Fibroblast of villous mesenchyme (primary cell): ENCODE measurements at regions not wholly inside any gene's neighbourhood (a gene's known extent, or its start where the extent isn't known, plus 50 kb on each side); places are given as distances from the start of the nearest gene placed in this dataset.

Experiments
- DNase-seq: peaks from one replicate; pipeline ENCODE4 v3.0.0-alpha.2; 2010; ENCODE audit warnings: low read depth
- H3K4me3 ChIP-seq: 2 replicates; pipeline ENCODE4 v1.5.1; 2011; ENCODE audit warnings: low read depth, mild to moderate bottlenecking, low read length
- TF ChIP-seq, protein P1 (sequence below): IDR thresholded peaks from 2 replicates; pipeline ENCODE4 v1.5.1; 2012; ENCODE audit warnings: low read depth, mild to moderate bottlenecking, low read length; ENCODE audit not compliant: insufficient read depth

DNA sequence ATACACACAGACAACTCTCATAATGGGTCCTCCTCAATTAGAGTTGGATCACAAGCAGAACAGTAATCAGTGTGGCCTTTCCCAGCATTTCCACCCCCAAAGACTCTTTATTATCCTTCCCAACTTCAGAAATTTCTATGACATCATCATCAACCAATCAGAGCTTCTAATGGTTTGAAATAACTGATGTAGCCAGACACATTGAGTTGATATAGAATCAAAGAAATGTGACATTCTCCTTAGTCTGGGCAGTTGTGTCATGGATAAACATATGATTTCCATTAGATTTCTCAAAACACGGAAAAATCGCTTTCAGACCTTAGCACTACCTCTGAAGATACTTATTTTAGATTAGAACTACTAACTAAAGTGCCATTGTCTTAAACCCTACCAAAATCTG lies 75.7 kb upstream of the NFIB start:
- TF ChIP-seq, protein P1, sequence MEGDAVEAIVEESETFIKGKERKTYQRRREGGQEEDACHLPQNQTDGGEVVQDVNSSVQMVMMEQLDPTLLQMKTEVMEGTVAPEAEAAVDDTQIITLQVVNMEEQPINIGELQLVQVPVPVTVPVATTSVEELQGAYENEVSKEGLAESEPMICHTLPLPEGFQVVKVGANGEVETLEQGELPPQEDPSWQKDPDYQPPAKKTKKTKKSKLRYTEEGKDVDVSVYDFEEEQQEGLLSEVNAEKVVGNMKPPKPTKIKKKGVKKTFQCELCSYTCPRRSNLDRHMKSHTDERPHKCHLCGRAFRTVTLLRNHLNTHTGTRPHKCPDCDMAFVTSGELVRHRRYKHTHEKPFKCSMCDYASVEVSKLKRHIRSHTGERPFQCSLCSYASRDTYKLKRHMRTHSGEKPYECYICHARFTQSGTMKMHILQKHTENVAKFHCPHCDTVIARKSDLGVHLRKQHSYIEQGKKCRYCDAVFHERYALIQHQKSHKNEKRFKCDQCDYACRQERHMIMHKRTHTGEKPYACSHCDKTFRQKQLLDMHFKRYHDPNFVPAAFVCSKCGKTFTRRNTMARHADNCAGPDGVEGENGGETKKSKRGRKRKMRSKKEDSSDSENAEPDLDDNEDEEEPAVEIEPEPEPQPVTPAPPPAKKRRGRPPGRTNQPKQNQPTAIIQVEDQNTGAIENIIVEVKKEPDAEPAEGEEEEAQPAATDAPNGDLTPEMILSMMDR: no peak
- no peak overlapping the region for H3K4me3 ChIP-seq
- DNase-seq: no peak

DNA sequence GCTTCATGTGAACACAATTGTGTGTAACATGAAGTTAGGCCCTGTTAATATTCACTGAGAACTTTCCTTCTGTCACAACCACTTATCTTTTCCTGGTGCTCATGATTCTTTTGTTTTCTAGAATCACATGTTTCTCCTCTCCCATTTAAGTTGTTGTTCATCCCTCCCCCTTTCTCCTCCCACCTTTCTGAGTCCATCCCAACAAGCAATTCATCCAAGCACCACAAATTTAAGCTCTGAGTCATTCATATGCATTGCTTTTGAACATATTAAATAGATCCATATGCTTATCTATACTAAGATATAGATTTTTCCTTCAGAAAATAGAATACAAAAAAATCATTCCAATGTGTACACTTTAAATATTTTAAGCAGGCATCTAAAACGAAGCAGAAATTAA lies 75.2 kb upstream of the NFIB start:
- TF ChIP-seq, protein P1: no peak
- no peak overlapping the region for H3K4me3 ChIP-seq
- DNase-seq: no peak

DNA sequence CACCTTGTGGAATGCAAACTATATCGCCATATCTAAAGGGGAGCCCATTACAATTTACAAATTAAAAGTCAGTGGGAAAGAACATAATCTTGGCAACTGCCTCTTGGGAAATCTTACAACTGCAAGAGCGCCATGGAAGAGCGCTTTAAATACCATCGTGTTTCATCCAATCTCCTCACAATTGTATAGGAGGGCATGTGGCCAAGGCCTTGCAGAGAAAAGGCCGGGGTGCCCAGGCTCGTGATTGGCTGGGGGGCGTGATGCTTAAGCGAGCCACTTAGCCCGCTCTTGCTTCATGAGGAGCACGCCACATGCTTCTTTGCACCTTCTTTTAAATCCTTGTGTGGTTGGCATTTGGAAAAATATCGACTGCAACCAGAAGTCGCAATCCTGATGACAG lies 69.8 kb upstream of the NFIB start:
- H3K4me3 ChIP-seq: no peak overlapping the region
- no peak for DNase-seq

DNA sequence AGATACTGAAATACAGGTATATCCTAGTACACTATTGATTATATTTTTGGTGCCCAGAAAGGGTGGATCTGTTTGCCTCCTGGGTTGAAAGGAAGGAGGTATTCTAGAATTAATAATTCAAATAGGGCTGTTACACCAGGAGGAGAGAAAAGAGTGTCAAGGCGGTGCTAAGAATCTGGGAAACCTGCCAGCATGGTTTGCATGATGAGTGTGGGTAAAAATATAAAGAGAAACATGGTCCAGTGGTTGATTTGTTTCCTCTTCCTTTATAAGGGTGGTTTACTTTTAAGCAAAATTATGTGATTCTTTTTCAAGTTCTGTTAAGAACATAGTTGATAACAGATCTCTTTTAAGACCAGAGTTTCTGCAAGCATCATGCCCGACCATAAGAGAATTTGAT lies 69.4 kb upstream of the NFIB start:
- peak; percentile 21 for DNase-seq
- no peak overlapping the region for H3K4me3 ChIP-seq
- TF ChIP-seq, protein P1: no peak

More for the DNA sequence above, 69.8 kb upstream of the NFIB start:
- TF ChIP-seq, protein P1: no peak

DNA sequence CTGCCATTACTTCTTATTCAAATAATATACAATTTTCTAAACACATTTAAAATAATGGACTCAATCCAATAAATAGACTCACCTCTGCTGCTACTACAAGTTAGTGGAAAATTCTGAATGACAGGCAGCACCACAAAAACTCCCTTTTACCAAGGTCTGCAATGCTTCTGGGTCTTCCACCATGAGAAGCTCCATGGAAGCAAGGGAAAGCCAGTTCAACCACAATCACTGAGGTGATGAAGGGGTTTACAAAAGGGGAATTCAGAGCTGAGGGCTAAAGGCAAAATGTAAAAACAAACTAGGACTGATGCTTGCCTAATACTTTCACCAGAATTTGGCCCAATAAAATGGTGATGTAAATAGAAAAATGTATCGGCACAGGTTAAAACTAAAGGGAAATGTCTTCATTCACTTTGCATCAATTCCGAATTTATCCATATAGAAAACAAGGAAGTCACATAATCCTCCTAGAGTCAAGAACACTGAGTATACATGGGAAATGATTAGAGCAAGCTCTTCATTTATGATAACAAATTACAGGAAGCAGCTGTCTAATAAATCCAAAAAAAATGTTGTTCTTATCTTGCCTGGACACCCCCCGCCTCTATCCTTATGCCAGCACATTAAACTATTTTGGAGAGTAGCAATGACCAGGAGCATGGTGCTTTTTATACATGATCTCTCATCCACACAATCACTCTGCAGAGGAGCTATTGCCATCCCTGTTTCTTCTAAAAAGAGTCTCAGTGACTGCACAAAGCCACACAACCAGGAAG lies 66.3 kb upstream of the NFIB start:
- H3K4me3 ChIP-seq: no peak overlapping the region
- TF ChIP-seq, protein P1: no peak
- no peak for DNase-seq

DNA sequence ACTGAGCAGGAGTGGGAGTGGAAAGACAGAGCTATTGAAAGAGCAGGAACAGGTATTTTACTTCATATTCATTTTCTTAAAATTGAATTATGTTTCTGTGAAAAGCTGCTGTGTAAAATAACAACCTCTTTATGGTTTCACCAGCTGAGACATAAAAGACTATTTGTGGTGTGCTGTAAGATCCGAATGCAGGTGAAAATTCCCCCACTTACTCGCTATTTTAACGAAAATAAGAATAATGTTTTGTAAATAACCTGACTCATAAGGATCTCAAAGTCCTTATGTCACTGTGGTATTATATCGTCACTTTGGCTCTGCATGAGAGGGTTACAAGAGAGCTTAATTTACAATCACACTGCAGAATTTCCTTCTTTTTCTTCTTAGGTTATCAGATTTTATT lies 65.3 kb upstream of the NFIB start:
- no peak overlapping the region for H3K4me3 ChIP-seq
- TF ChIP-seq, protein P1: no peak
- no peak for DNase-seq

DNA sequence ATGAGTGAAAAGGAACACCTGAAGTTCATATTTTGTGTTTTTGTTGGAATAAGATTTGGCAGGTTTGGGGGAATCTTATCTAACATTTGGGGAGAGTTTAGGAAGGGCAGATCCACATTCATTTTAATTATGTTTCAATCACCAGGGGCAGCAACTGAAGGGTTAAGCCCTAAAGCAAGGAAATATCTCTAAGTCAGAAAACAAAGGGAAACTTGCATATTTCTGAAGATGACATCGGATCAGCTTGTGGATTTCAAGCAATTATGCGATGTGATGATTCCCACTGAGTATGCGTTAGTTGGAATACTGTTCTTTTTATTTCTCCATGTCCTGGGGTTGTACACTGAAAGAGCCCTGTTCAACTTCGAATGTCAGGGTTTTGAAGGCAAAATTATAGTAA lies 59.8 kb upstream of the NFIB start:
- TF ChIP-seq, protein P1: no peak
- no peak overlapping the region for H3K4me3 ChIP-seq
- no peak for DNase-seq
